CD8-positive, alpha-beta memory T cell (primary cell): ENCODE measurements at regions not wholly inside any gene's neighbourhood (a gene's known extent, or its start where the extent isn't known, plus 50 kb on each side); places are given as distances from the start of the nearest gene placed in this dataset.

ENCODE experiments used
- CTCF ChIA-PET: fragments of 350-600 bp; sonication (Branson Sonifier 250); formaldehyde crosslinking; loops from one replicate; lab custom pipeline; 2021; ENCODE audit warnings: antibody characterized with exemption; lab: Charles Lee
- POLR2A ChIA-PET: fragments of 350-600 bp; sonication (Branson Sonifier 250); formaldehyde crosslinking; loops from one replicate; lab custom pipeline; 2021; ENCODE audit warnings: antibody characterized with exemption; lab: Charles Lee
- DNase-seq, 5 donors: peaks; one replicate each; pipeline versions ENCODE4 v3.0.0 to v3.0.0-alpha.2; 2020 to 2022; ENCODE audit warnings: mixed read lengths in 1 of 5
- H3K27ac ChIP-seq: one replicate; pipeline ENCODE4 v1.7.0; 2013; ENCODE audit warnings: low read depth, mild to moderate bottlenecking, low read length, moderate library complexity
- H3K27me3 ChIP-seq: 2 replicates; pipeline ENCODE4 v1.7.0; 2013; ENCODE audit warnings: low read length, mild to moderate bottlenecking; ENCODE audit not compliant: insufficient read depth, poor library complexity, severe bottlenecking
- H3K36me3 ChIP-seq: 2 replicates; pipeline ENCODE4 v1.7.0; 2013; ENCODE audit warnings: mild to moderate bottlenecking, low read length, moderate library complexity; ENCODE audit not compliant: insufficient read depth
- H3K4me1 ChIP-seq: 2 replicates; pipeline ENCODE4 v1.7.0; 2013; ENCODE audit warnings: mild to moderate bottlenecking, low read length, moderate library complexity; ENCODE audit not compliant: insufficient read depth
- H3K4me3 ChIP-seq: 2 replicates; pipeline ENCODE4 v1.7.0; 2013; ENCODE audit warnings: mild to moderate bottlenecking, low read length
- H3K9me3 ChIP-seq: 2 replicates; pipeline ENCODE4 v1.7.0; 2013; ENCODE audit warnings: mild to moderate bottlenecking, low read length
- H3K27ac Mint-ChIP-seq, 8 donors: one replicate each; pipeline ENCODE4 v1.8.0; 2020 to 2021; ENCODE audit warnings: mixed read lengths in 8 of 8, mild to moderate bottlenecking in 6 of 8, inconsistent platforms in 3 of 8, moderate library complexity in 3 of 8
- H3K27me3 Mint-ChIP-seq, 2 donors: one replicate each; pipeline ENCODE4 v1.8.0; 2020 to 2021; ENCODE audit warnings: mixed read lengths in 2 of 2, mild to moderate bottlenecking in 1 of 2, moderate library complexity in 1 of 2
- H3K36me3 Mint-ChIP-seq, 3 donors: one replicate each; pipeline ENCODE4 v1.8.0; 2020 to 2021; ENCODE audit warnings: mixed read lengths in 3 of 3, inconsistent platforms in 1 of 3, mild to moderate bottlenecking in 1 of 3
- H3K4me1 Mint-ChIP-seq, 3 donors: one replicate each; pipeline ENCODE4 v1.8.0; 2020 to 2021; ENCODE audit warnings: mixed read lengths in 3 of 3, inconsistent platforms in 1 of 3, mild to moderate bottlenecking in 1 of 3
- H3K4me3 Mint-ChIP-seq, 7 donors: one replicate each; pipeline ENCODE4 v1.8.0; 2020 to 2021; ENCODE audit warnings: mixed read lengths in 7 of 7, mild to moderate bottlenecking in 6 of 7, moderate library complexity in 4 of 7, inconsistent platforms in 2 of 7
- H3K9me3 Mint-ChIP-seq, 5 donors: one replicate each; pipeline ENCODE4 v1.8.0; 2020 to 2022; ENCODE audit warnings: mixed read lengths in 5 of 5, mild to moderate bottlenecking in 3 of 5, moderate library complexity in 2 of 5, inconsistent platforms in 1 of 5

DNA sequence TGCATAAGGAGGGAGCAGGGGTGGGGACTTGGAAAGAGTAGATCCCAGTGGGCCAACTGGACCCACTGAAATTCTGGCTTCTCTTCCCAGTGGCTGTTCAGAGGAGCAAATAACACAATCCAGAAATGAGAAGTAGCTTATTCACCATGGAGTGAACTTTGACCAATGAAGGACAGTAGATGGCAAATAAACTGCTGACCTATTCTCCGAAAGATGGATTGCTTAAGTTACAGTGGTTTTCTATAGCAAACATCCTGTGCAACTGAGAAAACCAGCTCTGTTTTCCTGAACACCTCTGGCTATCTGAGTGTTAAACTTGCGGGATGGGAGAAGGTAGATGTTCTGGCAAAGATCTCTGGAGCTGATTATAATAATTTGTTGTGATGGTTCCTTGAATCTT lies 325.1 kb downstream of the SPATA31D1 start:
- no peaks in the 10 kb centered on the region for H3K36me3 ChIP-seq
- H3K4me1 ChIP-seq, result no peaks in the 10 kb centered on the region
- Mint-ChIP-seq H3K4me1 (no peaks in the 10 kb centered on the region), H3K36me3 (no peaks in the 10 kb centered on the region), H3K4me3 (no peak overlapping the region), H3K9me3 (peaks cover 0 to 20% (median 2%) of the 10 kb centered on the region in 5 donors), H3K27ac (no peak overlapping the region), H3K27me3 (no peaks in the 10 kb centered on the region)
- CTCF ChIA-PET, result no interaction called here
- no peak overlapping the region for H3K4me3 ChIP-seq
- no peak for DNase-seq
- H3K27ac ChIP-seq, result no peak overlapping the region
- POLR2A ChIA-PET, result no interaction called here
- H3K27me3 ChIP-seq, result no peaks in the 10 kb centered on the region
- no peaks in the 10 kb centered on the region for H3K9me3 ChIP-seq

DNA sequence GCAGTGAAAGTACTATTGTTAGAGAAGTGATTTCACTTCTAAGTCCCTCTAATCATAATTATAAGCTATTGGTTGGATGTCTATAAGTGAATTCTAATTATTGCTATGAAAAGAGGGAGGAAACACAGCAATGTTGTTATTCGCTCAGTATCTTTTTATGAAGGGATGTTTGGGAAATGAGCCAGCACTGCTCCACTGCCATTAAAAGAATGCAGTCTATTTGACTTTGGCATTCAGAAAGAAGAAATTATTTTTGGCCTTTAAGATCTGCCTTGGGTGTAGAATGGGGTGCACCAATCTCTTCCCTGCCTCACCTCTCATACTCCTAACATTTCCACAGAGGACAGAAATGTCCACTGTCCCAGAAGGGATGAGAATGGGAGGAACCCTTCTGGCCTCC lies 332.0 kb downstream of the SPATA31D1 start:
- H3K4me1 ChIP-seq, result no peaks in the 10 kb centered on the region
- no peaks in the 10 kb centered on the region for H3K27me3 ChIP-seq
- H3K27ac Mint-ChIP-seq, result no peak overlapping the region
- CTCF ChIA-PET, result no interaction called here
- H3K4me3 ChIP-seq, result no peak overlapping the region
- H3K27me3 Mint-ChIP-seq, result peaks cover 0 to 2% of the 10 kb centered on the region in 2 donors
- no peaks in the 10 kb centered on the region for H3K36me3 ChIP-seq
- no peak for DNase-seq
- no peak overlapping the region for H3K27ac ChIP-seq
- no peaks in the 10 kb centered on the region for H3K4me1 Mint-ChIP-seq
- no peaks in the 10 kb centered on the region for H3K36me3 Mint-ChIP-seq
- no peak overlapping the region for H3K4me3 Mint-ChIP-seq
- no peaks in the 10 kb centered on the region for H3K9me3 ChIP-seq
- H3K9me3 Mint-ChIP-seq, result peaks cover 9 to 32% (median 15%) of the 10 kb centered on the region in 5 donors
- POLR2A ChIA-PET, result no interaction called here

DNA sequence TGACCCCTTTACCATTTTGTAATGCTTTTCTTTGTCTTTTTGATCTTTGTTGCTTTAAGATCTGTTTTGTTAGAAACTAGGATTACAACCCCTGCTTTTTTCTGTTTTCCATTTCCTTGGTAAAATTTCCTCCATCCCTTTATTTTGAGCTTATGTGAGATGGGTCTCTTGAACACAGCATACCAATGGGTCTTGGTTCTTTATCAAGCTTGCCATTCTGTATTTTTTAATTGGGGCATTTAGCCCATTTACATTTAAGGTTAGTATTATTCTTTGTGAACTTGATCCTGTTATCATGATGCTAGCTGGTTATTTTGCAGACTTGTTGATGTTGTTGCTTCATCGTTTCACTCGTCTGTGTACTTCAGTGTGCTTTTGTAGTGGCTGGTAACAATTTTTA lies 337.3 kb downstream of the SPATA31D1 start:
- DNase-seq, result no peak
- POLR2A ChIA-PET, result no interaction called here
- peaks cover 24 to 41% (median 27%) of the 10 kb centered on the region in 5 donors for H3K9me3 Mint-ChIP-seq

DNA sequence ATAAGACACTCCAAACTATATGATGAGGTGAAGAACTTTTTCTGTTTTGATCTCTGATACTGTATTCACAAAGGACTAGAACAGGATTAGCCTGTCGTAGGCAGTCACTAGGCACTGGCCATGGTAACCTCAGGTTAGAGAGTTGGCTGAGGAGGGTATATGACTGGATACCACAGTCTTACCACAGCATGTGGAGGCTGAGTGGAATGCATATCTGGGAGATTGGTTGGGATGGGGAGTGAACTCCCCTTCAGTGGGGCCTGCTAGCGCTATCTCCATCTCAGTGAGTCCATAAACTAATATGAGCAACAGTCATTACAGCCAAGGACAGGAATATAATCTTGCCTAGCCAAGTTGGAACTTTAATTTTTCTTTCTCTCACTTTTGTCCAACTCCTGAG lies 339.1 kb downstream of the SPATA31D1 start:
- ChIA-PET CTCF (no interaction called here), POLR2A (no interaction called here)
- no peak overlapping the region for H3K27ac Mint-ChIP-seq
- no peaks in the 10 kb centered on the region for H3K27me3 ChIP-seq
- no peaks in the 10 kb centered on the region for H3K36me3 ChIP-seq
- H3K27me3 Mint-ChIP-seq, result peaks cover 0 to 2% of the 10 kb centered on the region in 2 donors
- H3K36me3 Mint-ChIP-seq, result no peaks in the 10 kb centered on the region
- H3K9me3 Mint-ChIP-seq, result peaks cover 24 to 36% (median 27%) of the 10 kb centered on the region in 5 donors
- no peak overlapping the region for H3K27ac ChIP-seq
- no peaks in the 10 kb centered on the region for H3K9me3 ChIP-seq
- H3K4me3 Mint-ChIP-seq, result no peak overlapping the region
- no peak for DNase-seq
- H3K4me1 ChIP-seq, result no peaks in the 10 kb centered on the region
- H3K4me1 Mint-ChIP-seq, result no peaks in the 10 kb centered on the region
- H3K4me3 ChIP-seq, result no peak overlapping the region

More for the DNA sequence above, 337.3 kb downstream of the SPATA31D1 start:
- Mint-ChIP-seq H3K4me3 (no peak overlapping the region), H3K27ac (no peak overlapping the region), H3K27me3 (peaks cover 0 to 2% of the 10 kb centered on the region in 2 donors), H3K4me1 (no peaks in the 10 kb centered on the region), H3K36me3 (no peaks in the 10 kb centered on the region)
- CTCF ChIA-PET, result no interaction called here
- H3K4me1 ChIP-seq, result no peaks in the 10 kb centered on the region
- H3K27me3 ChIP-seq, result no peaks in the 10 kb centered on the region
- no peak overlapping the region for H3K27ac ChIP-seq
- no peak overlapping the region for H3K4me3 ChIP-seq
- H3K36me3 ChIP-seq, result no peaks in the 10 kb centered on the region
- no peaks in the 10 kb centered on the region for H3K9me3 ChIP-seq

DNA sequence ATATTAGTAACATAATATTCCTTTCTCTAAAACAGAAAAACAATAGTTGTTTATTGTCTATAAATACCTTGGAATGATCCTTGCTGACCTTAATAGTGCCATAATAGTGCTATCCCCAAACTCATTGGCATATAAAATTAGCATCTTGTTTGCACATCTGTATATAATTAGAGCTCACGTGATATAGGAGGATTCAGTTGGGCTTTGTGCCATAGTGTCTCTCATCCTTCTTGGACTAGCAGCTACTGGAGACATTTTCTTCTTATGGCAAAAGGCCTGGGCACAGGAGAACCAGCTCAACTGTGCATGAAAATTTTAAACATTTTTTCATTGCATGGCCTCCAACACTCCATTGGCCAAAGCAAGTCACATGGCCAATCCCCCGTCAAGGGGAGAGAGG lies 342.5 kb downstream of the SPATA31D1 start:
- Histone ChIP-seq H3K4me1 (no peaks in the 10 kb centered on the region), H3K27ac (no peak overlapping the region), H3K4me3 (no peak overlapping the region), H3K27me3 (no peaks in the 10 kb centered on the region), H3K9me3 (no peaks in the 10 kb centered on the region), H3K36me3 (no peaks in the 10 kb centered on the region)
- H3K27ac Mint-ChIP-seq, result no peak overlapping the region
- DNase-seq, result no peak
- H3K9me3 Mint-ChIP-seq, result peaks cover 6 to 28% (median 14%) of the 10 kb centered on the region in 5 donors
- no peak overlapping the region for H3K4me3 Mint-ChIP-seq
- no peaks in the 10 kb centered on the region for H3K36me3 Mint-ChIP-seq
- no peaks in the 10 kb centered on the region for H3K27me3 Mint-ChIP-seq
- ChIA-PET CTCF (no interaction called here), POLR2A (no interaction called here)
- H3K4me1 Mint-ChIP-seq, result no peaks in the 10 kb centered on the region

DNA sequence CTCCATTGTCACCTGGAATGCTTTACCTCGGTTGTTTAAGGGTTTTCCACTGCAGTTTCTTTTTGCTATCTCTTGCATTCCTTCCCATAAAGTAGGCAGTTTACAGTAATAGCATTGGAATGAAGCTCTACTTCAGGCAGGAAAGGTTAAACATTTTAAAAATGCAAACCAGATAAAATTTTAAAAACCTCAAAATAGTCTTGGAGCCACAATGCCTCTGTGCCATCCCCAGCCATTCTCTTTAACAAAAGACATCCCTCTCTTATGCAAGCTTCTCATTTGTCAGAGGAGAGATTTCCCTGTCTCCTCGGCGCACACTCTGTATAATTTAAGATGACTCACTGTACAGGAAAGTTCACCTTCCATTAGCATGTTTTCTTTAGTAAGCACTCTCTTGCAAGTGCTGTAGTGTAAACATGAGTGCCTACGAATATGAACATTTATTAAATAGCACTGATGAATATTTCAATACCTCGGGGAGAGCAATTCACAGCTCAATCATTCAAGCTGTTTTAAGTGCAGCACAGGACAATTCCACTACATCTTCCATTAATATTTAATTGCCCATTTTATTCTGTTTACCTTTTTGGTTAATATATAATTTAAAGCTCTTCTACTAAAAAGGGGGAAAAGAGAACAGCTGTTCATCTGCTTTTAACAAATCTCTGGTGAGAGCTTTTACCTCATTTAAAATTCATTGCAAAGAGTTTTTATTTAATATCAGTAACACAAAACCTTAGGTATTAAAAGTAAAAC lies 343.6 kb downstream of the SPATA31D1 start:
- ChIA-PET CTCF (no interaction called here), POLR2A (no interaction called here)
- Mint-ChIP-seq H3K4me3 (no peak overlapping the region), H3K27me3 (no peaks in the 10 kb centered on the region), H3K27ac (no peak overlapping the region), H3K9me3 (peaks cover 1 to 30% (median 8%) of the 10 kb centered on the region in 5 donors), H3K36me3 (no peaks in the 10 kb centered on the region), H3K4me1 (no peaks in the 10 kb centered on the region)
- H3K27ac ChIP-seq, result no peak overlapping the region
- no peaks in the 10 kb centered on the region for H3K27me3 ChIP-seq
- DNase-seq, result no peak
- no peaks in the 10 kb centered on the region for H3K4me1 ChIP-seq
- H3K9me3 ChIP-seq, result no peaks in the 10 kb centered on the region
- no peaks in the 10 kb centered on the region for H3K36me3 ChIP-seq
- H3K4me3 ChIP-seq, result no peak overlapping the region

DNA sequence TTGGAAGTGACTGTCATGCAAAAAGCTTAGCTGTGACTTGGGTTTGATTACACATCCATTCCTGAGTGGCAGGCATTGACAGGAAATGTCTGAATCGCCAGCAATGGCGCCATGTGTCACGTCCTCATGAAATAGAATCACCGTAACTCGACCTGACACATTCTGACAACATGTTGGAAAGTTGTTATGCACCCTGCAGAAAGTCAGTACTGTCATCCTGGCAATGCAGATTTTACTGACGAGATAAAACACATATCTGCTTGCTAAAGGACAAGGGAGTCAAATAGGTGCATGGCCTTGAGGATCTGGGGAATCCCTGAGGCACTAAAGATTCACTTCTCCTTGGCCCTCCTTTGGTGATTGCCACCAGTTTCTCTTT lies 344.2 kb downstream of the SPATA31D1 start:
- ChIA-PET CTCF (no interaction called here), POLR2A (no interaction called here)
- no peak overlapping the region for H3K4me3 Mint-ChIP-seq
- Histone ChIP-seq H3K27me3 (no peaks in the 10 kb centered on the region), H3K9me3 (no peaks in the 10 kb centered on the region), H3K4me1 (no peaks in the 10 kb centered on the region), H3K27ac (no peak overlapping the region), H3K36me3 (no peaks in the 10 kb centered on the region), H3K4me3 (no peak overlapping the region)
- H3K9me3 Mint-ChIP-seq, result peaks cover 0 to 30% (median 3%) of the 10 kb centered on the region in 5 donors
- no peak for DNase-seq
- H3K27ac Mint-ChIP-seq, result no peak overlapping the region
- no peaks in the 10 kb centered on the region for H3K36me3 Mint-ChIP-seq
- no peaks in the 10 kb centered on the region for H3K27me3 Mint-ChIP-seq
- H3K4me1 Mint-ChIP-seq, result no peaks in the 10 kb centered on the region

DNA sequence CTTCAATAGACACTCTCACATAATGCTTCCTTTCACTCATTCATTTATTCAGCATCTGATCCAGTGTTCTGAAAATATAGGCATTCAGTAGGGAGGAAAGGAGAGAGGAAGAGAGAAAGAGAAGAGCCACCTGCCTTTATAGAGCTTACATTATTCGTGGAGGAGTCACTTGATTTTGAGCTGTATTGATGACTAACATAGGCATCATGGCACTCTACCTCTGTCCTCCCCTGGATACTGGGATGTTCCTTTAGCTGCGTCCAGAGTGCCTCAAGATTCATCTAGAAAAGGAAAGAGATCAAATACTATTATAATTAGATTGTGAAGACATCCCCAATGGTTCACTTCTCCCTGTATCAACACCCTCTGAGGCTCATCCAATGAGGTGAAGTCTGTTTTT lies 345.1 kb downstream of the SPATA31D1 start:
- Histone ChIP-seq H3K4me1 (no peaks in the 10 kb centered on the region), H3K9me3 (no peaks in the 10 kb centered on the region), H3K27me3 (no peaks in the 10 kb centered on the region), H3K4me3 (no peak overlapping the region), H3K27ac (no peak overlapping the region), H3K36me3 (no peaks in the 10 kb centered on the region)
- POLR2A ChIA-PET, result no interaction called here
- CTCF ChIA-PET, result no interaction called here
- H3K27ac Mint-ChIP-seq, result no peak overlapping the region
- no peak overlapping the region for H3K4me3 Mint-ChIP-seq
- DNase-seq, result no peak
- peaks cover 0 to 30% (median 2%) of the 10 kb centered on the region in 5 donors for H3K9me3 Mint-ChIP-seq
- no peaks in the 10 kb centered on the region for H3K4me1 Mint-ChIP-seq
- no peaks in the 10 kb centered on the region for H3K27me3 Mint-ChIP-seq
- no peaks in the 10 kb centered on the region for H3K36me3 Mint-ChIP-seq
